GM19043 (cell line): ENCODE measurements at regions not wholly inside any gene's neighbourhood (a gene's known extent, or its start where the extent isn't known, plus 50 kb on each side); places are given as distances from the start of the nearest gene placed in this dataset.

ENCODE experiments used
- ATAC-seq: cut with Tn5 transposase; IDR thresholded peaks from one replicate; pipeline ENCODE4 v1.9.1; 2021; ENCODE audit warnings: low read depth; ENCODE audit not compliant: unreplicated experiment

DNA sequence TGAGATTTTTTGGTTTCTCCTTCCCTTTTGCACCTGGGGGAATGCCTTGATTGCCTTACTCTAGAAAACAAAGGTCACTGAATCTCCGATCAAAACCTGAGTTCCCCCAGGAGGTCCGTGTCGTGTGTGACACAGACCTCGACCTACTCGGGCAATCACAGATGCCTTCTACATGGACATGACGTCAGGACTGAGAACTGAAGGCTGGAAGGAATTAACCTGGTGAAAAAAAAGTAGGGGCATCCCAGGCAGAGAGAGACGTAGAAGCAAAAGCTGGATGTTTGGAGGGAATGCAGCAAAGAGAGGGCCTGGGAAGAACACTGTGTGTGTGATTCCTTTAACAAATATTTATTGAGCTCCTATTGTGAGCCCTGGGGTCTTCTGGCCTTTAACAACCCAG lies 178.0 kb downstream of the PRDM2 start:
- ATAC-seq, result no peak

DNA sequence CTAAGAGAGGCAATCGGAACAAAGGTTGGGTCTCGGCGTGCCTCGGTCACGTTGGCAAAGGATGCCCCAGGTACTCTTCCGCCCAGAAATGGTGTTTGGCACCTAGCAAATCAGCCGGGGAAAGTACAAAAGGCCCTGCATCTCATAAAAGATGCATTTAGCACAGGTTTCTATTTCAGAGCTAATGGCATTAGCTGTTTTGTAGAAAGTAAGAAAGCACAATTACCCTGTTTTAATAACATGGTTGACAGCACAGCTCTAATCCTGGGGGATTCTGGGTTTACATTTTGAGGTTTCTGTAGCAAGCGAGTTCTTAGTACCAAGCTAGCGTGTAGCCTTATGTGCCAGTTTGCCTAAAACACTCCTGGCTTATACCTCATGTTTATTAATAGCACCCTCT lies 178.5 kb downstream of the PRDM2 start:
- no peak for ATAC-seq

DNA sequence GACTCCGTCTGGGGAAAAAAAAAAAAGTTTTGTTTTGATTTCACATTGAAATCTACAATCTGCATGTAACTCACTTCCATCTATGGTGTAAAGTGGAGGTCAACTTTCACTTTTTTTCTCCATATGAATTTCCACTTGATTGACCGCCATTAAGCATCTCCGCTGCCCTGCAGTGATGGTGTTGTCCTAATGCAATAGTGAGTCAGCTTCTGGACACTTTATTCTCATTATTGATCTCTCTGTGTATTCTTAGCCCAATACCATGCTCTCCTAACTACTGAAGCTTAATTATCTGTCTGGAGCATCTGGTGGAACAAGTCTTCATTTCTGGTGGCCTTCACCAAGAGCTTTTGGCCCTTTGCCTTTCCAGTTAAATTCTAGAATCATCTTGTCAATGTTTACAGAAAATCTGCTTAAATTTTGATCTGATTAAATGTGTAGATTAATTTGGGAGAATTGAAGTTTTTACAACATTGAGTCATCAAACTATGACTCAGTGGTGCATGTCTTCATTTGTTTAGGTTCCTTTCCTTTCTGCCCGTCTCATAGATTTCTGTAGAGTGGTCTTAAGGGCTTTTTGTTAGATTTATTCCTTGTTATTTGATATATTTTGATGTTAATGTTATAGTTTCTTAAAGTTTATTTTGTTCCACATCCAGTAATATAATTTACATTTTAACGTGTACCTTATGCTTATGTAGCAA lies 181.5 kb downstream of the PRDM2 start:
- no peak for ATAC-seq

DNA sequence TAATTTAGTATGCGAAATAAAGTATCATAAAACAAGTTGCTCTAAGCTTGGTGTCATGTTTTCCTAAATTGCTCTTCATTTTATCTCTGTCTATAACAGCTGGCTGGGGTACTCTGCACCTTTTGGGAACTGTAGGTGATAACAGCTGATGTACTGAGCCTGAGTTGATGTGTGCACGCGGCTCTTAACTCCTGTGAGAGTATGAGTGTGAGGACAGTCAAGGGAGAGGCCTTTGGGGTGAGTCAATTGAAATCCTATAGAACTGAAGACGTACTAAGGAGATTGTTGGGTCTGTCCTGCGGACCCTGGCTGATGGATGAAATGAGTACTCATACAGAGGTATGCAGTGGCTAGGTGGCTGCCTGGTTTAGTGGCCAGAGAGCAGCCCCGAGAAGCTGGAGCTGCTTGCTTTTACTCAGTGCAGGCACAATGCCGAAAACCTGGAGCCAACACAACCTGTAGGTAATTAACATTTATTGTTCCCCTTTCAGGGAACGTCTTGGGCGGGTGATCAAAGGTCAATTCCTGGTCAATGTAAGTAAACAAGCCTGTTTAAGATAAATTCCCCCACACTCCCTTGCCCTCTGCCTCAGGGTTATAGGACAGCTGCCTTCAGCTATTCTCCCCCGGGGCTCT lies 188.5 kb downstream of the PRDM2 start:
- ATAC-seq, result no peak

DNA sequence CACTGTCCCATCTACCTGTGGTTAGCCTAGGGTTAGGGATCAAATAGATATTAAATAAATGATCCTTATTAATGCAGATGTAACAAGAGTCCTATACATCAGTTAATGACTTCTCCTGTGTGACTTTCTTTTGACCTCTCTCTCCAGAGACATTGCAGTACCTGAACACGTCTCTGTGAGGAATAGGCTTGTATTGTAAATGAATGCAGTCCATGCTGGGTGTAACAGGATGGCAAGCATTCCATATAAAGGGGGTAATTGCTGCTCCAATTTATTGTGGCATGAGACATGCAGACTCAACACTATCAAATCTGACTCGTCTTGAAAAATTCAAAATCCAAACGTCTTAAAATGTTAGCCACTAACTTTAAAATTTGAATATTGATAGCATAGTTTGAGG lies 189.5 kb downstream of the PRDM2 start:
- no peak for ATAC-seq

DNA sequence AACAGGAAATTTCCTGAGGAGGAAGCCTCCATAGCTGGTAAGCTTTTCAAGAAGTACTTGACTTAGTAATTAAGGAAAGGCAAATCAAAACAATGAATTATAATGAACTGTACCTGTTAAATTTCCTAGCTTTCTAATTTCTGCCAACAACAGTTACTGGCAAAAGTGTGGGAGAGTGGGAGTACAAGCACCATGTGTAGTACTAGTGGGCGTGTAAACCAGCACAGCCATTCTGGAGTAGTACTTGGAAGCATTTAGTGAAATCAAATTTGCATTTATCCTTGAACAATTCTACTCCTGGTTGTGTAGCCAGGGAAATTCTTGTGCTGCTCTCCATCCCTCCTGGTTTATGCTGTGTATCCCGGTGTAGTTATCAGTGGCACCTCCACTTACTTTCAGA lies 190.8 kb downstream of the PRDM2 start:
- ATAC-seq, result no peak

DNA sequence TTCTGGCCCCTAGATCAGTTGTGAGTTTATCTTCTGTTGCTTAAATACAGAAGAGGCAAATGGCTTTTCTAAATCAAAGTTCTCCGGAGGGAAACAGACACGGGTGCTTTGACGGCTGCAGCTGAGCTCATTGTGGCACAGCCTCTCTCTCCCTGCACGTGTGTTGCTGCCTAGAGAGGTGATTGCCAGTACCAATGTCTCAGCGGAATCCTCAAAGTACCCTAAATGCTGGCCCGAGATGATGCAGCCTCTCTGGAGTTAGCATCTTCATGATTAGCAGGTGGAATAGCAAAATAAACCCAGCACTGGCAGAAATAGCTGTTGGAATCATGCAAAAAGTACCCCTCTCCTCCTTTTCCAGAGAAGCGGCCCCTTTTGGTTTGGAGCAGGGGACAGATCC lies 192.2 kb downstream of the PRDM2 start:
- ATAC-seq, result no peak

DNA sequence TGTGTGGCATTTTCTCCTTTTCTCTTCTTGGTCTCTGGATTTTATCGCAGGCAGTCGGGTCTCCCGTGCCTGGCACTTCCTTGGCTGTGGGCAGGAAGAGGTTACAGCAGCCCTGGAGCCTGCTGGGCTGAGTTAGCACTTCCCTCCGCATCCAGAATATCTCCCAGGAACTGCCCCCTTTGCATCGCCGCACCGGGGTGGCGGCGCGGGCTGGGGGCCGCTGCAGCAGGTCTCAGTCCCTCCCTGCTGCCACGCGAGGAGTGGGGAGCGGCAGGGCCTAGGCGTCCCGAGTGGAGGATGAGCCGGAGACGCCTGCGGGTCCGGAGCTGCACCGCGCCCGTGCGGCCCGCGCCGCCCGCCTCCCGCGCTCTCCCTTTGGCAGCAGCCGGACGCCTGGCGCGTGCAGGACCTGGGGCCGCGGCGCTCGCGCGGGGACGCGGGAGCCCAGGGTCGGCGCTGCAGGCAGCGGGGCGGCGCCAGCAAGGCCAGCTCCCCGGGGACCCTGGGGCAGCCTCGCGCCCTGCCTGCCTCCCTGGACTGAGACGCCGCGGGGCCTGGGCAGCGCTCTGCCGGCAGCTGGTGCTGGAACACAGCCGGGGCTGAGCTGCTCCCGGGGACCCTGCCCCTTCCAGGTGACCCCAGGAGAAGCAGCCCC lies 192.8 kb downstream of the PRDM2 start:
- ATAC-seq, result no peak

DNA sequence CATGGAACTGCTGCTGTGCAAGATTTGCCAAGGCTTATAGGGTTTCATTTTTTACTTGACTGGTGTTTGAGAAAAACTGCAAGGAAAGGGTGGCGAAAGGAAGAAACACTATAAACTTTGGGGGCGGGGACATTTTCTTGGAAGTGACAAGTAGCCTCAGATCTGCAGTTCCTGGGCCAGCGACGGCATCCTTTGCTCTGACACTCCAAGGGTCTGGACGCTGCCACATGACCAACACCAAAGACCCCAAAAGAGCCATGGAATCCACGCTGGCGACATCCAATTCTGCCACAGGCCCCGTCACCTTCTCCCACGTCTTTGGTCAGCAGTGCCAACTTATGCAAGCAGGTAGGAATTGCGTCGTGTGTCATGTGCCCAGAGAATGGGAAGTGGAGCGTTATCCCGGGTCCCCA lies 193.4 kb downstream of the PRDM2 start:
- ATAC-seq, result no peak

DNA sequence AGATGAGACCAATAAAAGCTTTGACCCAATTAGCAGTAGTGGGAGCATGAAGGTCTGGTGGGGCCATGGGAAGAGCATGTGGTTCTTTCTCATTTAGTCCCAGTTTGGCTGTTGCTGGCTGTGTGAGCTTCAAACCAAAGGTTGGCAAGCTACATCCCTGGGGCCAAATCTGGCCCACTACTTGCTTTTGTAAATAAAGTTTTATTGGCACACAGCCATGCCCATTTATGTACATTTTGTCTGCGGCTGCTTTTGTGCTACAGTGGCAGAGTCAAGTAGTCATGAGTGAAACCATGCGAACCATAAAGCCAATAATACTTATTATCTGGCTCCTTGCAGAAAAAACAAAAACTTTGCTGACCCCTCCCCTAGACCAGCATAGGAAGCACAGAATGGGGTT lies 196.9 kb downstream of the PRDM2 start:
- no peak for ATAC-seq

DNA sequence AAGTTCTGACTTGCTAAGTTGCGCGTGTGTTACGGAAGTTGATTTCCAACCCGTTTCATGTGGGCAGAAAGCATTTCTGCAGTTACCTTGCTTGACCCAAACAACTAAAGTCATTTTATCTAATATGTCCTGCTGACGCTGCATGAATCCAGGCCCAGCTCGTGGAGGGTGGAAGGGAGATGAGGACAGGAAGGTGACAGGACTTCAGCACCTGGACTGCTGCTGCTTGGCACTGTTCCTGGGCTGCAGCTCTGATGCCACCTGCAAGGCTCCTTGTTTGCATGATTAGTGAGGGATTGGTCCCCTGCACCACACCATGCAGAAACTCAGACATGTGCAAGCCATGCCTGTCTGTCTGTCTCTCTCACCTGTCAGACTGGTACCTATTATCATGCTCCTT lies 198.4 kb downstream of the PRDM2 start:
- no peak for ATAC-seq

DNA sequence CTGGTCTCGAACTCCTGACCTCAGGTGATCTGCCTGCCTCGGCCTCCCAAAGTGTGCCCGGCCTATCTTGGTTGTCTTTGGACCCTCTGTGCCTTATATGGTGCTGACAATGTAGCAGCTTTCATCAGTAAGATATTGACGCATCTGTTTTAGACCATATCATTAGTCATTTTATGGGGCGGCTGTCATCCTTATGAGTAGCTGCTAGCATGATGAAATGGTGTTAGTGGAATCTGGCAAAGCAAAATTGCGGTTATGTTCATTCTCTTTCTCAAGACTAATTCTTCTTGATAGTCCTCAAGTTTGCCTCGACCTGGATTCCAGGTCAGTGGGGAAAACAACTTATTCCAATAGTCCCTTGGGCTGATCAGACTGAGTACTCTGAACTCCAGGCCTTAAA lies 199.9 kb downstream of the PRDM2 start:
- no peak for ATAC-seq

DNA sequence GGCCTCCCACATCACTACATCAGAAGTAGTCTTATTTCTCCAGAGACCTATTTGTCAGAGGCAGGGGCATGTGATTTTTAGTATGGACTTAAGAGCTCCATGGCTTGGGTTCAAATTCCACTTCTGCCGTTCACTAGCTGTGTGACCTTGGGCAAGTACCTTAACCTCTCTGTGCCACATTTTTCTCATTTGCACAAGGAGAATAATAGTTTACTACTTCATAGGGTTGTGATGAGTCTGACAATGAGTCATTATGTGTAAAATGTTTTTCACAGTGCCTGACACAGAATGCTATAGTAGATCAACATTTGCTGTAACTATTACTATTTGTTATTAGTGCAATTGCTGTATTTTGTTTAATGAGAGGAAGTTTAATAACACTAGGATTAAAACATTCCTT lies 200.6 kb downstream of the PRDM2 start:
- ATAC-seq, result no peak

DNA sequence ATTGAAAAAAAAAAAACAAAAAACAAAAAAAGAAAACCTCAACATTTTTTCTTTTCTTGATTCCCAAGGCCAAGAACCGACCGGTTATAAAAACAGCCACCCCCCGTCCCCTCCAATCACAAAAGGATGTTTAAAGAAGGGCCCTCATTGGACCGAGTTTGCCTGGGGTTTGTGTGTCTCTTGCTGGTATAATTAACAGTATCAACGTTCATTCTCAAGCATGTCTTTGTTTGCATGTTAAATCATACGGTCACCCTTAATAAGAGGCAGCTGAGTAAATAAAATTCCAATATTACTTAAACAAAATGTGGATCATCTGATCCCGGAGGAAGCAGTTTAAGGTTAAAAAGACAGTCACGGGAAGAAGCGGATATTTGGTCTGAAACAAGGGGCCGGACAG lies 201.1 kb downstream of the PRDM2 start:
- ATAC-seq, result no peak

DNA sequence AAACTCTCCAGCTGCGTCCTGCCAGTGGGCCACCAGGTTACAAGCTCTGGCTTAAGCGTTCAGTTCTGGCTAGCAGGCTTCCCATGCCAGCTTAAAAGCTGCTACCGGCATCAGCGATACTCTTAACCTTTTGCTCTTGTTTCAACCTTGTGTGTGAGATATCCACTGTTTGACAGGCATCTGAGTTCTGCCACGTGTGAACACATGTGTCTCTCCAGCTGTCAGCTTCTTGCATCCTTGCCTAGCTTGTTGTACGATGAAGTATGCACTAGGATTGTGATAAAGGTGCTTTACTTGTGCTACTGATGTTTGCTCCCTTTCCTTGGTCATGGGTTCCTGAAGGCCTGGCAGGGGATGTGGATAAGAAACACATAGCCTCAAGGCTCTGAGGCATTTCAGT lies 201.6 kb downstream of the PRDM2 start:
- ATAC-seq, result no peak

DNA sequence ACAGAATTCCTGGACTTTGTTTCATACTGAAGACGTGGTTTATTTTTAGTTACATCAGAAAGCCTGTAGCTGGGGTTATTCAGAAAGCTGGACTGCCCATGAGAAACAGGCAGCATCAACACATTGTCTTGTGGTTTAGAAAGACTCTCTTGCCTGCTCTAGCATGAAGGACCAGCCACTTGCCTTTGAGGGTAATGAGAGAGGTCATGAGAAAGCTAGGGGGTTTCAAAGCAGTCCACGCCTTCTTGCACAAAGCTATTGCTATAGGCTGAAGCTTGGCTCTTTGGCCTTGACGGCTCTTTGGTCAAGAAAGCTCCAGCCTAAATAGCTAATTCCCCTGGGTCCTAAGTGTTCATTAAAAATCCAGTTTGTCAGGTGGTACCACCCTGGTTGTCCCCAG lies 208.1 kb downstream of the PRDM2 start:
- ATAC-seq, result peak; percentile 69

DNA sequence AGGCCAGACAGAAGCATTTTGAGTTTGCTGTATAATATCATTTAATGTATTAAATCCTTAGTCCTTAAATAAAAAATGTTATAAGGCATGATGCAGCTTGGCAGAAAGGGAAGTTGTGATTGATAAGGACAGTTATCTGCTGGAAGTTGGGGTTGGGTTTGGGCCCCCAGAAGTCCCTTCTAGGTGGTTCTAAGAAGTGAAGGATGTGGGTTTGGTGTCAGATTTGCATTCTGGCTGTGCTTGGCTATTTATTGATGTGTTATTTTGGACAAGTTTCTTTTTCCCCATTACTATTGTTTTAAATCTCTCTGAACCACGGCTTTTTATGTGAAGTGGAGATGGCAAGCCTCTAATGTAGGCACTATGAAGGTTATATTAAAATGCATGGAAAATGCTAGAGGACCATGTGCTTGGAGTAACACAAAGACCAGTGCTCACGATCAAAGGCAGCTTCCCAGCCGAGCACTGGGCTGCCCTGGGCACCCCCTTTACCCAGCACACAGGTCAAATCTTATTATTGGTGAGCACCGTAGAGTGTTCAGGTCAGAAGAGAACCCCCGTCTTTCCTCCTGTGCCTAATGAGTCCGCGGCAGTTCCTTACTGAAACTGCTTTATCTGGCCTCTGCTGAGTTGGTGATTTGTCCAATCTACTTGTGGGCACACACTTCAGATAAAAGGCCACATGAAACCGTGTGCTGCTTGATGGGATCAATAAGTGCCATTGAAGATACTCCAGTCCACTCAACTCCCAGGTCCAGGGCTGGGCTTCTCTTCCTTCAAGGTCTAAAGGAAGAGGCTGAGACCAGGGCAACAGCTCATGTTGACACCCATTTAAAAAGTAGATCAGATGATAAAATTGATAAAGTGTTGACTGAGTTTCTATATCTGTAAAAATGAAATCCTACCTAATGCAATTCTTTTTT lies 212.0 kb downstream of the PRDM2 start:
- ATAC-seq, result no peak

DNA sequence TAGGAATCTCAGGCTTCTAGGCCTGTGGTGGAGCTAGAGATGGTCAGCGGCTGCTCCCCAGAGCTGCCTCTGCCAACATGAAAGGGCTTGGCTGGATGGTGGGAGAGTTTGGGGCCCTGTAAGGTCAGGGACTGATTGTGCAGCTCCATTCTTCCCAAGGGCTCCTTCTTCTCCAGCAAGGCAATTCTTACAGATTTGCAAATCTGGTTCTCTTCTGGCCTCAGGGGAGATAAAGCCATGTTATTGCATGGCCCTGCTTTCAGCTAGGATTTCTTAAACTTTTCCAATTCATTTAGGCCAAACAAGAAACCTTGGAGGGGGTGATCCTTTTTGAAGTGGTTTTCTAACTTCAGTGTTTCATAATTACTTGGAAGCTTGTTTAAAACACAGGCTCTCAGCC lies 213.4 kb downstream of the PRDM2 start:
- ATAC-seq, result no peak

DNA sequence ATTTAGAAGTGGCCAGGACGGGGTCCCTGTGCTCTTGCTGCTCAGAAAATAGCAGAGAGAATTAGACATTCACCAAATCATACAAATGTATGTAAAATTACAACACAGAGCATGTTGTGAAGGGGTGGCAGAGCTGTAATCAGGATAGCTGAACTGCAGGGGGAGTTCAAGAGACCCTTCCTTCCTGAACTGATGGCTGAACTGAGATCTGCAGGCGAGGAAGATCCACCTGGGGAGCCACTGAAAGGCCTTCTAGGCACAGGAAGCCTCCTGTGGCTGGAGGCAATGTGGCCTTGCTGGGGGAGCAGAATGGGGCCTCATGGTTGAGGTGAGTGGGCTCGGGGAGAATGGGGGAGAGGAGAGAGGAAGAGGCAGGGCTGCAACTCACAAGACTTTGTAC lies 216.5 kb downstream of the PRDM2 start:
- no peak for ATAC-seq

DNA sequence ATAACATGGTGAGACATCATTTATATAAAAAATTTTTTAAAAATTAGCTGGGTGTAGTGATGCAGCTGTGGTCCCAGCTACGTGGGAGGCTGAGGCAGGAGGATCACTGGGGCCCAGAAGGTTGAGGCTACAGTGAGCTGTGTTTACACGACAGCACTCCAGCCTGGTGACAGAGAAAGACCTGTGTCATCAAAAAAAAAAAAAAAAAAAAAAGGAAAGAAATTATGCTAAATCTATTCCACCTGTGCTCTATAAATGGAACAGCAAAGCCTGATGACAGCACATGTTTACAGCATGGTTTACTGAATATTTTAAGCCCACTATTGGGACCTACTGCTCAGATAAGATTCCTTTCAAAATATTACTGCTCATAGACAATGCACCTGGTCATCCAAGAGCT lies 217.6 kb downstream of the PRDM2 start:
- ATAC-seq, result no peak

DNA sequence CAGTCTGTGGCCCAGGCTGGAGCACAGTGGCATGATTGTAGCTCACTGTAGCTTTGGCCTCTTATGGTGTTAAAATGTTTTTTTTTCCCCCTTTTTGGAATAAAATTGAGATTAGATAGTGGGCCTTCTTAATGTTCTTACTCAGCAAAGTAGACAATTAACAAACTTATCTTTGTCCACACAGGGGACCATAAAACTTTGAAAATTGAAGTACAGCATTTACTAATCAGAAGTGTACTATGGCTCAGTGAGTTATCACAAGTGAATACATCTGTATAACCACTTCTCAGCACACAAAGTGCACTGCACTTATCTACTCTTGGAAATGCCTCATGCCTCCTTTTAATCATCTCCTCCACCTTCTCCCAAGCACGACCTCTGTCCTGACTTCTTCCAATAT lies 218.9 kb downstream of the PRDM2 start:
- no peak for ATAC-seq
